SK-N-SH (cell line): ENCODE measurements at regions not wholly inside any gene's neighbourhood (a gene's known extent, or its start where the extent isn't known, plus 50 kb on each side); places are given as distances from the start of the nearest gene placed in this dataset.

Source experiments
- CTCF ChIA-PET: fragments of 300-600, 350-600 bp; formaldehyde crosslinking; extraction: SDS; loops from one replicate; lab custom pipeline; 2021; lab: Yijun Ruan, JAX
- POLR2A ChIA-PET: fragments of 350-600 bp; sonication (Branson Sonifier 250); formaldehyde crosslinking; extraction: SDS; loops from one replicate; lab custom pipeline; 2020; ENCODE audit warnings: antibody characterized with exemption, inconsistent platforms; lab: Yijun Ruan, JAX
- DNase-seq: peaks from one replicate; pipeline ENCODE4 v3.0.0; 2012
- H2AFZ ChIP-seq: fragments of 200-600 bp; sonication (generic); 2 replicates; pipeline ENCODE4 v1.8.1; 2016; ENCODE audit warnings: antibody characterized with exemption, mild to moderate bottlenecking, low read depth
- H3F3A ChIP-seq: fragments of 200-600 bp; sonication (generic); replicated peaks from 2 replicates; pipeline ENCODE3; 2016; ENCODE audit warnings: antibody characterized with exemption, mild to moderate bottlenecking; ENCODE audit not compliant: insufficient read depth
- H3K27ac ChIP-seq, 2 experiments: fragments of 200-500 bp in 1 of 2; fragments of 200-600 bp in 1 of 2; sonication (Bioruptor generic) in 1 of 2; sonication (generic), shearing (Covaris generic) in 1 of 2; 2 replicates each; pipeline versions ENCODE4 v1.5.1 to v1.6.1; 2014 to 2016; ENCODE audit warnings: low read depth in 2 of 2, inconsistent platforms in 1 of 2, low read length in 1 of 2, mild to moderate bottlenecking in 1 of 2, mixed read lengths in 1 of 2
- H3K27me3 ChIP-seq: fragments of 200-600 bp; sonication (generic), shearing (Covaris generic); 2 replicates; pipeline ENCODE4 v1.6.1; 2016; ENCODE audit warnings: mixed run types; ENCODE audit not compliant: insufficient read depth
- H3K36me3 ChIP-seq, 2 experiments: fragments of 200-500 bp in 1 of 2; fragments of 200-600 bp in 1 of 2; sonication (Bioruptor generic) in 1 of 2; sonication (generic) in 1 of 2; replicated peaks in 1 of 2; 2 replicates each; pipeline versions ENCODE3 to v1.5.1; 2014 to 2016; ENCODE audit warnings: low read length in 1 of 2, mild to moderate bottlenecking in 1 of 2; ENCODE audit not compliant: insufficient read depth in 2 of 2, control insufficient read depth in 1 of 2
- H3K4me1 ChIP-seq, 2 experiments: fragments of 200-500 bp in 1 of 2; fragments of 200-600 bp in 1 of 2; sonication (Bioruptor generic) in 1 of 2; sonication (generic), shearing (Covaris generic) in 1 of 2; 2 replicates each; pipeline versions ENCODE4 v1.5.1 to v1.6.1; 2014 to 2016; ENCODE audit warnings: low read depth in 1 of 2, low read length in 1 of 2, mixed run types in 1 of 2; ENCODE audit not compliant: insufficient read depth in 2 of 2, control insufficient read depth in 1 of 2
- H3K4me2 ChIP-seq: fragments of 200-600 bp; sonication (generic), shearing (Covaris generic); 2 replicates; pipeline ENCODE4 v1.6.1; 2017; ENCODE audit warnings: mixed run types
- H3K4me3 ChIP-seq, 2 experiments: fragments of 200-500 bp in 1 of 2; fragments of 200-600 bp in 1 of 2; sonication (Bioruptor generic) in 1 of 2; sonication (generic), shearing (Covaris generic) in 1 of 2; 2 replicates each; pipeline versions ENCODE4 v1.5.1 to v1.8.1; 2014 to 2016; ENCODE audit warnings: low read depth in 2 of 2, inconsistent platforms in 1 of 2, low read length in 1 of 2, mild to moderate bottlenecking in 1 of 2, mixed read lengths in 1 of 2, moderate library complexity in 1 of 2
- H3K79me2 ChIP-seq: fragments of 200-600 bp; sonication (generic); 2 replicates; pipeline ENCODE4 v1.8.1; 2017; ENCODE audit warnings: mild to moderate bottlenecking; ENCODE audit not compliant: insufficient read depth
- H3K9ac ChIP-seq: fragments of 200-600 bp; sonication (generic); 2 replicates; pipeline ENCODE4 v1.6.1; 2017; ENCODE audit warnings: mixed run types
- H3K9me2 ChIP-seq: fragments of 200-600 bp; sonication (generic); 2 replicates; pipeline ENCODE4 v1.6.1; 2017; ENCODE audit warnings: mixed run types
- H3K9me3 ChIP-seq: fragments of 200-600 bp; sonication (generic); 2 replicates; pipeline ENCODE4 v1.6.1; 2017; ENCODE audit warnings: mixed run types, mild to moderate bottlenecking, moderate library complexity
- H4K20me1 ChIP-seq: fragments of 200-600 bp; sonication (generic); 2 replicates; pipeline ENCODE4 v1.6.1; 2017; ENCODE audit warnings: mild to moderate bottlenecking, mixed run types; ENCODE audit not compliant: insufficient read depth
- CHD2 ChIP-seq: fragments of 150-350 bp; IDR thresholded peaks from 2 replicates; pipeline ENCODE4 v1.6.1; 2018; ENCODE audit warnings: low read length; ENCODE audit not compliant: partially characterized antibody
- EP300 ChIP-seq, 2 experiments: IDR thresholded peaks; 2 replicates each; pipeline versions ENCODE4 v1.4.0 to v1.6.1; 2012; ENCODE audit warnings: borderline replicate concordance in 1 of 2, low read depth in 1 of 2, low read length in 1 of 2
- FOXJ3 ChIP-seq: sonication (generic); formaldehyde crosslinking; IDR thresholded peaks from 2 replicates; pipeline ENCODE4 v1.5.1; 2020; ENCODE audit warnings: mild to moderate bottlenecking, missing genetic modification reagents
- FOXM1 ChIP-seq: IDR thresholded peaks from 2 replicates; pipeline ENCODE4 v1.4.0; 2012; ENCODE audit warnings: low read depth, mild to moderate bottlenecking
- MXI1 ChIP-seq: IDR thresholded peaks from 2 replicates; pipeline ENCODE4 v1.6.1; 2012; ENCODE audit warnings: mild to moderate bottlenecking, low read depth, low read length, improper control_type of control experiment
- RCOR1 ChIP-seq: fragments of 150-350 bp; IDR thresholded peaks from 2 replicates; pipeline ENCODE4 v1.6.1; 2017; ENCODE audit warnings: antibody characterized with exemption, low read length
- RFX5 ChIP-seq: IDR thresholded peaks from 2 replicates; pipeline ENCODE4 v1.6.1; 2012; ENCODE audit warnings: mild to moderate bottlenecking, improper control_type of control experiment, low read length
- RXRA ChIP-seq: IDR thresholded peaks from 2 replicates; pipeline ENCODE4 v1.4.0; 2012; ENCODE audit warnings: low read depth, mild to moderate bottlenecking, borderline replicate concordance
- TAF1 ChIP-seq: IDR thresholded peaks from 2 replicates; pipeline ENCODE4 v1.6.1; 2012; ENCODE audit warnings: low read depth, mild to moderate bottlenecking, low read length, moderate library complexity, borderline replicate concordance
- WGBS: methylation state at CpG from one replicate; pipeline ENCODE4 v1.1.6; 2017; ENCODE audit warnings: low lambda C conversion rate; 5-methylcytosine and 5-hydroxymethylcytosine counted together
- TF ChIP-seq, protein P1 (sequence below): IDR thresholded peaks from 2 replicates; pipeline ENCODE4 v1.4.0; 2012; ENCODE audit warnings: low read depth, borderline replicate concordance
- TF ChIP-seq, protein P2 (sequence below): IDR thresholded peaks from 2 replicates; pipeline ENCODE4 v1.4.0; 2012; ENCODE audit warnings: low read depth
- TF ChIP-seq, protein P3 (sequence below): fragments of 200-600 bp; sonication (generic); IDR thresholded peaks from 2 replicates; pipeline ENCODE4 v1.6.1; 2017; ENCODE audit warnings: antibody characterized with exemption, mild to moderate bottlenecking, moderate library complexity

DNA sequence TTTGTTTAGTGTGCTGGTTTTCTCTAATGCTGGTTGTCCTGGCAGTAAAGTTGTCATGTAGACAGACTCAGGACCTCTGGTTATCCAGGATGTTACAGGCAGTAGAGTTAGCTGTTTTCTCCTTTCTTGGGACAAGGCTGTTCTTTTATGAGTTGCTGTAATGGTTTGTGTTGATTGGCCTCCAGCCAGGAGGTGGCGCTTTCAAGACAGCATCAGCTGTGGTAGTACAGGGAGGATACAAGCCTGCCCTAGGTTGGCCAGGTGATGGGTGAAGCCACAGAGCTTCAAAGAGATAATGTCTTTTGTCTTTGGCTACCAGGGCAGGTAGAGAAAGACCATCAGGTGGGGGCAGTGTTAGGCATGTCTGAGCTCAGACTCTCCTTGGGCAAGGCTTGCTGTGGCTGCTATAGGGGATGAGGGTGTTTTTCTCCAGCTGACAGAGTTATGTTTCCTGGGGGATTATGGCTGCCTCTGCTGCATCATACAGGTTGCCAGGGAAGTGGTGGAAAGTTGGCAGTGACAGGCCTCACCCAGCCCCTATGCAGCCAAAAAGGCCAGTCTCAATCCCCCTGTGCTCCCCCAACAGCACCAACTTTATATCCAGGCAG is 127.2 kb upstream of the TAB2 start:
- Histone ChIP-seq H4K20me1 (no peaks in the 10 kb centered on the region), H3K4me1 (no peaks in the 10 kb centered on the region), H3K9ac (no peak overlapping the region), H3K9me3 (no peaks in the 10 kb centered on the region; the same call in 1 of the 2 replicates), H3K27me3 (no peaks in the 10 kb centered on the region), H3K9me2 (no peaks in the 10 kb centered on the region), H3K27ac (no peak overlapping the region), H3K4me3 (no peak overlapping the region), H3K4me2 (no peak overlapping the region), H3F3A (no peaks in the 10 kb centered on the region), H3K36me3 (no peaks in the 10 kb centered on the region), H2AFZ (no peak overlapping the region), H3K79me2 (no peaks in the 10 kb centered on the region)
- POLR2A ChIA-PET, result no interaction called here
- TF ChIP-seq, protein P1, sequence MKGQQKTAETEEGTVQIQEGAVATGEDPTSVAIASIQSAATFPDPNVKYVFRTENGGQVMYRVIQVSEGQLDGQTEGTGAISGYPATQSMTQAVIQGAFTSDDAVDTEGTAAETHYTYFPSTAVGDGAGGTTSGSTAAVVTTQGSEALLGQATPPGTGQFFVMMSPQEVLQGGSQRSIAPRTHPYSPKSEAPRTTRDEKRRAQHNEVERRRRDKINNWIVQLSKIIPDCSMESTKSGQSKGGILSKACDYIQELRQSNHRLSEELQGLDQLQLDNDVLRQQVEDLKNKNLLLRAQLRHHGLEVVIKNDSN, result no peak
- TF ChIP-seq, protein P2, sequence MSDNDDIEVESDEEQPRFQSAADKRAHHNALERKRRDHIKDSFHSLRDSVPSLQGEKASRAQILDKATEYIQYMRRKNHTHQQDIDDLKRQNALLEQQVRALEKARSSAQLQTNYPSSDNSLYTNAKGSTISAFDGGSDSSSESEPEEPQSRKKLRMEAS, result no peak
- no peak for TF ChIP-seq CHD2
- TF ChIP-seq, protein P3, sequence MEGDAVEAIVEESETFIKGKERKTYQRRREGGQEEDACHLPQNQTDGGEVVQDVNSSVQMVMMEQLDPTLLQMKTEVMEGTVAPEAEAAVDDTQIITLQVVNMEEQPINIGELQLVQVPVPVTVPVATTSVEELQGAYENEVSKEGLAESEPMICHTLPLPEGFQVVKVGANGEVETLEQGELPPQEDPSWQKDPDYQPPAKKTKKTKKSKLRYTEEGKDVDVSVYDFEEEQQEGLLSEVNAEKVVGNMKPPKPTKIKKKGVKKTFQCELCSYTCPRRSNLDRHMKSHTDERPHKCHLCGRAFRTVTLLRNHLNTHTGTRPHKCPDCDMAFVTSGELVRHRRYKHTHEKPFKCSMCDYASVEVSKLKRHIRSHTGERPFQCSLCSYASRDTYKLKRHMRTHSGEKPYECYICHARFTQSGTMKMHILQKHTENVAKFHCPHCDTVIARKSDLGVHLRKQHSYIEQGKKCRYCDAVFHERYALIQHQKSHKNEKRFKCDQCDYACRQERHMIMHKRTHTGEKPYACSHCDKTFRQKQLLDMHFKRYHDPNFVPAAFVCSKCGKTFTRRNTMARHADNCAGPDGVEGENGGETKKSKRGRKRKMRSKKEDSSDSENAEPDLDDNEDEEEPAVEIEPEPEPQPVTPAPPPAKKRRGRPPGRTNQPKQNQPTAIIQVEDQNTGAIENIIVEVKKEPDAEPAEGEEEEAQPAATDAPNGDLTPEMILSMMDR, result peak; percentile 17; the same call in 1 of the 2 replicates
- TF ChIP-seq FOXM1, result no peak
- no peak for TF ChIP-seq RFX5
- CTCF ChIA-PET, result interaction anchor here (1.8 kb wide), 1 partner anchor 242 kb away, joined by 3 read pairs; no protein-coding TSS in a partner anchor
- 80% methylated on average over 1 of the region's 1 CpG for WGBS
- no peak for DNase-seq

DNA sequence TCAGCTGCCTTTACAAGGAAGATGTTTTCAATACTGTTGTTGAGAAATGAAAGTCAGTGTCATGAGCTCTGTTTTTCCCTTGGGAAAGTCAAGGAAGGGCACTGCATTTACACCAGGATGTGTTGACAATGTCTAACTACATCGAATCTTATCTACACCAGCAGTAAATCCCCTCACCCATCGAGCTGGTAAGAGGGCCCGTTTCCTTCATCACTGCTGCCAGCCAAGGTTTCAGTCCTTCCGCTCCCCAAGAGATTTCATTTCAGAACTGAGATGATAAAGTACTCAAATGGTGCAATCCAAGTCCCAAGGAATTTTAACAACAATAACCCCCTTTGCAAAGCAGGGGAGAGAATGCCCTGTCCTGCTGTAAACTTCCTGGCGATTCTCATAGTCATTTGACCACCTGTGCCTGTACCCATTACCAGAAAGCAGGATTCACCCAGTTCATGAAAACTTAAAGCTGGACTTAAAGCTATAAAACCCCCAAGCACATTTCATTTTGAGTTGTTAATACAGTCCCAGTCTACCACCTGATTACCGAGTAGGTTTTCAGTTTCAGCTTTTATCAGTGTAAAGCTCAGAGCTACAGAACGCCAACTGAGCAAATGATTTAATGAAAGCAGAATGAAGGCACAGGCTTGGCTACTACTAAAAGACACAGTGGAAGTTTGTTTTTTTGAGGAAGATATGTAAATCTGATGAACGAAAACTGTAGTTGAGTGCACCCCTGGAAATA is 122.5 kb upstream of the TAB2 start:
- Histone ChIP-seq H3K9me3 (no peaks in the 10 kb centered on the region), H3F3A (no peaks in the 10 kb centered on the region), H3K4me2 (no peak overlapping the region)
- WGBS, result 79% methylated on average over 8 of the region's 8 CpGs
- ChIA-PET CTCF (interaction anchor here (0.7 to 1.8 kb wide), 2 partner anchors 12 to 237 kb away, joined by 3 to 7 read pairs; no protein-coding TSS in a partner anchor), POLR2A (no interaction called here)
- TF ChIP-seq RCOR1, result no peak
- TF ChIP-seq, protein P2, result no peak
- no peak for TF ChIP-seq FOXJ3 (CRISPR knock-in tag)
- TF ChIP-seq EP300 (IDR thresholded peaks at IDR 0.05; ENCODE audit: borderline replicate concordance in 1 of 2, low read depth in 1 of 2, low read length in 1 of 2), result no peak
- TF ChIP-seq TAF1, result no peak
- TF ChIP-seq RXRA, result no peak
- no peak for TF ChIP-seq MXI1
- TF ChIP-seq, all 33 proteins: peak for 0
- H3K4me3 ChIP-seq, result no peak overlapping the region
- no peaks in the 10 kb centered on the region for H3K27me3 ChIP-seq
- H3K79me2 ChIP-seq, result no peaks in the 10 kb centered on the region
- H3K9me2 ChIP-seq, result no peaks in the 10 kb centered on the region
- no peaks in the 10 kb centered on the region for H3K36me3 ChIP-seq
- H3K9ac ChIP-seq, result no peak overlapping the region
- no peaks in the 10 kb centered on the region for H4K20me1 ChIP-seq
- no peak for DNase-seq
- no peaks in the 10 kb centered on the region for H3K4me1 ChIP-seq
- H2AFZ ChIP-seq, result no peak overlapping the region
- H3K27ac ChIP-seq, result no peak overlapping the region
